ENCODE measurements at regions not wholly inside any gene's neighbourhood (a gene's known extent, or its start where the extent isn't known, plus 50 kb on each side); places are given as distances from the start of the nearest gene placed in this dataset.

GRCh38 chr4:128553686-128554515 is 255.6 kb upstream of the JADE1 start:
- H3K9me3 ChIP-seq (ENCODE audit: insufficient read depth, low read depth, low read length) = no peaks in the 10 kb centered on the region
- no peaks in the 10 kb centered on the region for H3K4me1 ChIP-seq (ENCODE audit: insufficient read depth, low read length)
- H3K9ac ChIP-seq (ENCODE audit: low read depth, low read length) = no peak overlapping the region
- H3K36me3 ChIP-seq (ENCODE audit: insufficient read depth, low read depth, low read length) = no peaks in the 10 kb centered on the region
- no peak overlapping the region for H3K4me3 ChIP-seq (ENCODE audit: low read length)
- no peaks in the 10 kb centered on the region for H3K27me3 ChIP-seq (ENCODE audit: insufficient read depth, low read length)
- H3K27ac ChIP-seq (ENCODE audit: low read length) = no peak overlapping the region

DNA sequence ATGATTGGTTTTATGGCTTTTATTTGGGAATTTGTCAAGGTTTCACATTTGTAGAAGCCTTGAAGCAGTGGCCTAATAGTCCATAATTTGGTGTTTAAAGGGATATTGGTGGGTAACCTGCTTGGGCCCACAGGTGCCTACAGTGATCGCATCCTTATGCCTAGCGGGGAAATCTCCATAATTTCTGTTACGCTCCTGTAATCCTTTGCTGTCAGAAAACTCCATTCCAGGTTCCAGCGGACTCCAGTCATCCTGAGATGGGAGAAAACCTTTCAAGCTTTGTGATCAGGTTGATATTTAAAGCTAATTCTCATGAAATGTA is 257.0 kb upstream of the JADE1 start:
- Histone ChIP-seq H3K9me3 (ENCODE audit: insufficient read depth, low read depth, low read length) (no peaks in the 10 kb centered on the region), H3K36me3 (ENCODE audit: insufficient read depth, low read depth, low read length) (no peaks in the 10 kb centered on the region), H3K4me3 (ENCODE audit: low read length) (no peak overlapping the region), H3K4me1 (ENCODE audit: insufficient read depth, low read length) (no peaks in the 10 kb centered on the region), H3K27me3 (ENCODE audit: insufficient read depth, low read length) (no peaks in the 10 kb centered on the region), H3K27ac (ENCODE audit: low read length) (no peak overlapping the region), H3K9ac (ENCODE audit: low read depth, low read length) (no peak overlapping the region)

DNA sequence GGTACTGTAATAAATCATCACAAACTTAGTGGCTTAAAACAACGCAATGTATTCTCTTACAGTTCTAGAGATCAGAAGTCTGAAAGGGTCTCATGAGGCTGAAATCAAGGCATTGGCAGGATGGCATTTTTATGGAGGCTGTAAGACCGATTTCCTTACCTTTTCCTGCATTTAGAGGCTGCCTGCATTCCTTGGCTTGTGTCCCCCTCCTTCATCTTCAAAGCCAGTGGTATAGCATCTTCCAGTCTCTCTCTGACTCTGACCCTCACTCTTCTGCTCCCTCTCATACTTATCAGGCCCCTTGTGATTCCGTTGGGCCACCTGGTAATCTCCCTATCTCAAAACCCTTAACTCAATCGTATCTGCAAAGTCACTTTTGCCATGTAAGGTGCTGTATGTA is 258.2 kb upstream of the JADE1 start:
- no peak overlapping the region for H3K27ac ChIP-seq (ENCODE audit: low read length)
- no peaks in the 10 kb centered on the region for H3K36me3 ChIP-seq (ENCODE audit: insufficient read depth, low read depth, low read length)
- no peak overlapping the region for H3K9ac ChIP-seq (ENCODE audit: low read depth, low read length)
- no peaks in the 10 kb centered on the region for H3K27me3 ChIP-seq (ENCODE audit: insufficient read depth, low read length)
- H3K4me1 ChIP-seq (ENCODE audit: insufficient read depth, low read length) = no peaks in the 10 kb centered on the region
- H3K4me3 ChIP-seq (ENCODE audit: low read length) = no peak overlapping the region
- H3K9me3 ChIP-seq (ENCODE audit: insufficient read depth, low read depth, low read length) = no peaks in the 10 kb centered on the region

DNA sequence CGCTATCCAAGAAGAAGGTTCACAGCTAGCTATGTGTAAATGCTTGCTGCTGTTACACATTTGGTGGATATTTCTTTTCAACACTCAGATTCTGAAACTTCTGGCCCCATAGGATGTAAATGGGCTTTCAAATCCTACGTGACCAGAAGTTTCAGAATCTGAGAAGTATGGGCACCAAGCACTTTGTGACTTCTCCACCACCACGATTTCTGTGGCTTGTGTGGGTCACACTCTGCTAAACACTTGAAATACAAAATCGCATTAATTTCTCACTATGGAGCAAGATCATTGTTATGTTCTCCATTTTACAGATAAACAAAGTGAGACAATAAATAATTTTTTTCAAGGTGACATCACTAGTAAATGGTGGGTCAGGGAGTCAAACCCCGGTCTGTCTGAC is 259.4 kb upstream of the JADE1 start:
- Histone ChIP-seq H3K36me3 (ENCODE audit: insufficient read depth, low read depth, low read length) (no peaks in the 10 kb centered on the region), H3K9me3 (ENCODE audit: insufficient read depth, low read depth, low read length) (no peaks in the 10 kb centered on the region), H3K9ac (ENCODE audit: low read depth, low read length) (no peak overlapping the region), H3K27me3 (ENCODE audit: insufficient read depth, low read length) (no peaks in the 10 kb centered on the region), H3K27ac (ENCODE audit: low read length) (no peak overlapping the region), H3K4me3 (ENCODE audit: low read length) (no peak overlapping the region), H3K4me1 (ENCODE audit: insufficient read depth, low read length) (no peaks in the 10 kb centered on the region)

DNA sequence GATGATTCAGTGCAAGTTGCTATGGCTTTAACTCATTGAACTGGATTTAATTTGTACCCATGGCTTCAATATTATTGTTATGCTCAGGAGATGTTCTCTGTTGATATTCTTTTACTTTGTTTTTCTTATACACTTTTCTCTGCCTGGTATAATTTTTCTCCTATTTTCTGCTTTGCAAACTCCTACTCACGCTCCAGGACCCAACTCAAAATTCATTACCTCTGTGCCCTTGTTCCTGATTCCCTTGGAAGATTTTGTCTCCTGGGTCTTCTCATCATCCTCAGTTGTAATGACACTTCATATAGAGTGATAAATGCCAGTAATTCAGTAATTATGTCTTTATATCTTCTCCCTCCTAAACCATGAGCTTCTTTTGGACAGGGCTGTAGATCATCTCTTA is 259.9 kb upstream of the JADE1 start:
- Histone ChIP-seq H3K4me1 (ENCODE audit: insufficient read depth, low read length) (no peaks in the 10 kb centered on the region), H3K9me3 (ENCODE audit: insufficient read depth, low read depth, low read length) (no peaks in the 10 kb centered on the region), H3K27ac (ENCODE audit: low read length) (no peak overlapping the region), H3K4me3 (ENCODE audit: low read length) (no peak overlapping the region), H3K27me3 (ENCODE audit: insufficient read depth, low read length) (no peaks in the 10 kb centered on the region), H3K36me3 (ENCODE audit: insufficient read depth, low read depth, low read length) (no peaks in the 10 kb centered on the region), H3K9ac (ENCODE audit: low read depth, low read length) (no peak overlapping the region)

DNA sequence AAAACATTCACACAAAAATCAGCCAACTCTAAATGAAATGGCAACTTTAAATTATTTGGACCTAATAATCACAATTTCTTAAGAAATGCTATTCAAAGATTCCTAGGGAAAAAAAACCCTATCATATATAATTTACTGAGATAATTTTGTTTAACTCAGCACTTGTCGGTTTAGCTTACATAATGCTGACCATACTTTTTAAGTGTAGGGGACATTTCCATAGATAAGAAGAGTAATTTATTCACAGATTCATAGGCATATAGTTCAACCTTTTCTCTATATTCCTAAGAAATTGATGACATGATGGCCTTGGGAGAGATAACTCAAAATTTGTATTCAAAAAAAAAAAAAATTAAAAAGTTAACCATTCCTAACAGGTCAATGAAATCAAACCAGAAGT is 260.8 kb upstream of the PGRMC2 start:
- Histone ChIP-seq H3K27ac (ENCODE audit: low read length) (no peak overlapping the region), H3K9me3 (ENCODE audit: insufficient read depth, low read depth, low read length) (no peaks in the 10 kb centered on the region), H3K36me3 (ENCODE audit: insufficient read depth, low read depth, low read length) (no peaks in the 10 kb centered on the region), H3K27me3 (ENCODE audit: insufficient read depth, low read length) (no peaks in the 10 kb centered on the region), H3K4me3 (ENCODE audit: low read length) (no peak overlapping the region), H3K9ac (ENCODE audit: low read depth, low read length) (no peak overlapping the region), H3K4me1 (ENCODE audit: insufficient read depth, low read length) (no peaks in the 10 kb centered on the region)

GRCh38 chr4:128544272-128544671 is 256.7 kb upstream of the PGRMC2 start:
- Histone ChIP-seq H3K27me3 (ENCODE audit: insufficient read depth, low read length) (no peaks in the 10 kb centered on the region), H3K4me3 (ENCODE audit: low read length) (no peak overlapping the region), H3K27ac (ENCODE audit: low read length) (no peak overlapping the region), H3K9ac (ENCODE audit: low read depth, low read length) (no peak overlapping the region), H3K9me3 (ENCODE audit: insufficient read depth, low read depth, low read length) (no peaks in the 10 kb centered on the region), H3K36me3 (ENCODE audit: insufficient read depth, low read depth, low read length) (no peaks in the 10 kb centered on the region), H3K4me1 (ENCODE audit: insufficient read depth, low read length) (no peaks in the 10 kb centered on the region)

GRCh38 chr4:128543696-128544095 is 256.1 kb upstream of the PGRMC2 start:
- Histone ChIP-seq H3K27me3 (ENCODE audit: insufficient read depth, low read length) (no peaks in the 10 kb centered on the region), H3K9ac (ENCODE audit: low read depth, low read length) (no peak overlapping the region), H3K36me3 (ENCODE audit: insufficient read depth, low read depth, low read length) (no peaks in the 10 kb centered on the region), H3K4me3 (ENCODE audit: low read length) (no peak overlapping the region), H3K27ac (ENCODE audit: low read length) (no peak overlapping the region), H3K4me1 (ENCODE audit: insufficient read depth, low read length) (no peaks in the 10 kb centered on the region), H3K9me3 (ENCODE audit: insufficient read depth, low read depth, low read length) (no peaks in the 10 kb centered on the region)

DNA sequence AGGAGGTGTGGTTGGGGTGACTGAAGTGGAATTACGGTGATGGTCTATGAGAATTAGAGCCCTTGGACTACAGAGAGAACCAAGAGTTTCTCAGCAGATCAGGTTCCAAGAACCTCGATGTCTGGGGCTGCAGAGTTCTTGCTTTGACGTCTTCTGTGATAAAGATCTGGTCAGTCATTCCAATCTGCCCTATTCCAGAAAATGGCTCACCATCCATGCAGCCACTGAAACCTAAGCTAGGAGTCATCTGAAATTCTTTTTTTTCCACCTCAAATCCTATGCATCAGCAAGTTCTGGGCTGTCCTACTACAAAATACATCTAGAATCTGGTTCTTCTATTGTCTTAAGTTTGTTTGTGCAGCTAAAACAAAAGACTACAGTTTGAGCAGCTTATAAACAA is 254.4 kb upstream of the PGRMC2 start:
- no peak overlapping the region for H3K9ac ChIP-seq (ENCODE audit: low read depth, low read length)
- H3K36me3 ChIP-seq (ENCODE audit: insufficient read depth, low read depth, low read length) = no peaks in the 10 kb centered on the region
- no peak overlapping the region for H3K27ac ChIP-seq (ENCODE audit: low read length)
- H3K9me3 ChIP-seq (ENCODE audit: insufficient read depth, low read depth, low read length) = no peaks in the 10 kb centered on the region
- no peaks in the 10 kb centered on the region for H3K27me3 ChIP-seq (ENCODE audit: insufficient read depth, low read length)
- no peaks in the 10 kb centered on the region for H3K4me1 ChIP-seq (ENCODE audit: insufficient read depth, low read length)
- no peak overlapping the region for H3K4me3 ChIP-seq (ENCODE audit: low read length)

GRCh38 chr4:128540122-128540521 is 252.5 kb upstream of the PGRMC2 start:
- no peak overlapping the region for H3K4me3 ChIP-seq (ENCODE audit: low read length)
- H3K27ac ChIP-seq (ENCODE audit: low read length) = no peak overlapping the region
- no peaks in the 10 kb centered on the region for H3K4me1 ChIP-seq (ENCODE audit: insufficient read depth, low read length)
- H3K27me3 ChIP-seq (ENCODE audit: insufficient read depth, low read length) = no peaks in the 10 kb centered on the region
- no peaks in the 10 kb centered on the region for H3K36me3 ChIP-seq (ENCODE audit: insufficient read depth, low read depth, low read length)
- H3K9me3 ChIP-seq (ENCODE audit: insufficient read depth, low read depth, low read length) = 0 out of 2 replicates have a peak, but pooled peaks cover 3% of the 10 kb centered on the region
- H3K9ac ChIP-seq (ENCODE audit: low read depth, low read length) = no peak overlapping the region

- H3K9ac ChIP-seq (ENCODE audit: low read depth, low read length) = no peak overlapping the region
- no peaks in the 10 kb centered on the region for H3K27me3 ChIP-seq (ENCODE audit: insufficient read depth, low read length)
- no peak overlapping the region for H3K4me3 ChIP-seq (ENCODE audit: low read length)
- 0 out of 2 replicates have a peak, but pooled peaks cover 3% of the 10 kb centered on the region for H3K9me3 ChIP-seq (ENCODE audit: insufficient read depth, low read depth, low read length)
- H3K36me3 ChIP-seq (ENCODE audit: insufficient read depth, low read depth, low read length) = no peaks in the 10 kb centered on the region
- H3K4me1 ChIP-seq (ENCODE audit: insufficient read depth, low read length) = no peaks in the 10 kb centered on the region
- no peak overlapping the region for H3K27ac ChIP-seq (ENCODE audit: low read length)
Observed at GRCh38 chr4:128538111-128538882, 250.7 kb upstream of the PGRMC2 start.

DNA sequence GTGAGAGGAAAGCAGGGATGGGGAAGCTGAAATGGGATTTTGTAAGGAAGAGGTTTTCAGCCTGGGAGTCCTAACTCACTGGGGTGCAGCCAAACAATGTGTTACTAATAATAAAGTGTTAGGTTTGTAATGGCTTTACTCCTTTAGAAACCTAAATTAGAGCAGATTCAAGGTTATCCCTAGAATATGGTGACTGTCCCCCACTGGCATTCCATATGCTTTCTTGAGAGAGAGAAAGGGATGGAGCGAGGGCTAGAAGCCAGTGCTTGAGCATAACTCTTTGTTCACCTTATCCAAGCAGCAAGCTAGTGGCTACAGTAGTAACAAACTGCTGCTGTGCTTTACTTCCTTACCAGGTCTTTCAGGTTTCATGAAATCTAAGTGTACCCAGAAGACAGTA is 249.1 kb upstream of the PGRMC2 start:
- Histone ChIP-seq H3K36me3 (ENCODE audit: insufficient read depth, low read depth, low read length) (no peaks in the 10 kb centered on the region), H3K4me1 (ENCODE audit: insufficient read depth, low read length) (no peaks in the 10 kb centered on the region), H3K9ac (ENCODE audit: low read depth, low read length) (no peak overlapping the region), H3K27me3 (ENCODE audit: insufficient read depth, low read length) (no peaks in the 10 kb centered on the region), H3K4me3 (ENCODE audit: low read length) (no peak overlapping the region), H3K9me3 (ENCODE audit: insufficient read depth, low read depth, low read length) (0 out of 2 replicates have a peak, but pooled peaks cover 3% of the 10 kb centered on the region), H3K27ac (ENCODE audit: low read length) (no peak overlapping the region)
